HG02840 (cell line): ENCODE measurements at regions not wholly inside any gene's neighbourhood (a gene's known extent, or its start where the extent isn't known, plus 50 kb on each side); places are given as distances from the start of the nearest gene placed in this dataset.
"Not testable (repeated sequence)": the region's sequence is repeated elsewhere in the genome, so short reads cannot be mapped to it uniquely, and the experiment has no call there.

Source experiments
- ATAC-seq: cut with Tn5 transposase; IDR thresholded peaks from one replicate; pipeline ENCODE4 v1.9.1; 2021; ENCODE audit warnings: mild to moderate bottlenecking, moderate library complexity, moderate number of reproducible peaks; ENCODE audit not compliant: unreplicated experiment, low FRiP score

- ATAC-seq: no peak
These were observed 157.5 kb upstream of the NLRP1 start for GRCh38 chr17:5741810-5742209.

- no peak for ATAC-seq
These were observed 161.0 kb upstream of the NLRP1 start for GRCh38 chr17:5745111-5745813.

DNA sequence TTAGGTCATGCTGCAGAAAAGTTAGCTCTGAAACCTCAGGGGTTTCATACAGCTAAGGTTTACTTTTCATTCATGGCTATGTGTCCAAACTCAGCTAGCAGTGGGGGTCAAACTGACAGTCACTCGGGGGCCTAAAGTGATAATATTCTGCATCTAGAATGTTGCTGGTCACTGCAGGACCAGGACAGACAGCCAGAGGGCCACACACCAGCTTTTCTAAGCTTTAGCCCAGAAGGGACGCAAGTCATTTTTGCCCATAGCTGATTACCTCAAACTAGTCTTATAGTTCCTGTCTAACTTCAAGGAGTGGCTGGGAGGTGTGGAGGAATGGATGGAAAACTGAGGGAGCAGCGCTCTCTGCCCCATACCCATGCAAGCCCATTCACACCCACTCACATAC is 163.0 kb upstream of the NLRP1 start:
- no peak for ATAC-seq

- no peak for ATAC-seq
These were observed 163.7 kb upstream of the NLRP1 start for GRCh38 chr17:5747964-5748363.

GRCh38 chr17:5753421-5753820 is 169.1 kb upstream of the NLRP1 start:
- no peak for ATAC-seq

DNA sequence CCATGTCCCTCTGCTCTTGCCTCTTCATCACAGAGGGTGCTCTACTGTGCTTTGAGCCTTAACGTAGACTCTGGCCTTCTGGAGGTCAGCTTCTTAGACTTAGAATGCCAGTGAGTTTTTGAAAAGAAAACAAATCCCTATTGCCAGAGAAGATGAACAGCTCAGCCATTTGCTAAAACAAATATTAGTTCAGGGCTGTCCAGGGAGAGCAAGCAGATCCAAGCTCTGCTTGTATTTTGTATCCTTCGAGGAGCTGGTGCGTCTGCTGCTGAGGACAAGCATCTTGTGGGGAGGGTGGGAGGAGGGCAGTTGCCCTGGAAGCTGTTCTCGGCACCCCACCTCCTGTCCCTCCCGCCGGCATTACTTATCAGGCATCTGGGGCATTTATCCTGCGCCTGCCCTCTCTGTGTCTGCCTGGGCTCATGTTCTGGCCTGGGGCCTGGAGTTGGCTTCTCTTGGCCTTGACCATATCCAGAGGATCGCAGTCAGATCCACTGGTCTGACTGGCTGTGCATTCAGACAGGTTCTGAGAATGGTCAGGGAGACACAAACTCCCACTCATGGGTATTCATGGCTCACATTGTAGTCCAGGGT is 173.1 kb upstream of the NLRP1 start:
- ATAC-seq: no peak

- ATAC-seq: no peak
These were observed 174.3 kb upstream of the NLRP1 start for GRCh38 chr17:5758651-5759050.

DNA sequence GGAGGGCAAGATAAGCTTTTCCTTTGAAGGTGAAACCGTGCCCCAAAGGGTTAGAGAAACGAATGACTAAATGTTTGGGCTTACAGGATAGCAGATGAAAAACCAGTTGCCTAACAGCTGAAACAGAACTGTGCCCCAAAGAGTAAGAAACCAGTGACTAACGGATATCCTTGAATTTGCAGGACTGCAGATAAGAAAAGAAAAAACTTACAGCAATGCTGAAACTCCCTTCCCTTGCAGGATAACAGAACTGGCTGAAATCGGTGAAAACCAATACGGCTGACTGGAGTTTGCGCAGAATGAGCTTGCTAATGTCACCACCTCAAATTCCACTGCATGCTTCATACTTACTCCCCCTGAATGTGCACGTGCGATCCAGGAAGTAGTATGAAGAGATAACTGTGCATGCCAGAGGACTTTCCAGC is 175.2 kb upstream of the NLRP1 start:
- no peak for ATAC-seq

GRCh38 chr17:5762191-5762590 is 177.9 kb upstream of the NLRP1 start:
- ATAC-seq: no peak

DNA sequence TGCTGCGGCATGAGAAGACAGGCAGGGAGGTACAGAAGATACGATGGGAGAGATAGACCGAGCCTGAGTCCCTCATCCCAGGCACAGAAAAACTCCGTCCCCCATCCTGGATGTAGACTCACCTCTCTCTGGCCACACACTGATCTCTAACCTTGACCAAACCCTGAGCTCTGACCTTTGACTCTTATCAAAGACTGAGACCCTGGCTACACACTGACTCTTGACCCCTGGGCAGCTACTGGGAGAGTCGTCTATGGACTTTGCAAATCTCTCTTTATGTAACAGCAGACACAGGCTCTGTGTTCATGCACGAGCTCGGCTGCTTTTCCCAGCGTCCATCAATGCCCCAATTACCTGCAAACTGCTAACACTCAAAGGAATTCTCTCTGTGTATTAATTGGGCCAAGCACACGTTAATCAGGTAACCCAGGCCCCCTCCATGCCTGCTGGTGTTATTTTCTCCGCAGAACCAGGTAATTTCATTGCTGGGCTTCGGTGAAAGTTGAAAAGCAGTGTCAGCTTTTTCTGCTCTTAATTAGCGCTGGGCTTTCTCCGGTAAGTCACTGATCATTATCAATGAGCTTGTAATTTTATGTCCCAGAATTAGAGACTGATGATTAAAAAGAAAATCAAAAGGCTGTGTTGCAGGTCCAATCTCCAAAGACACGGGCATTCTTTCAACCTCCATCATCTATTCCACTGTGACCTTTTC is 179.4 kb upstream of the NLRP1 start:
- no peak for ATAC-seq

DNA sequence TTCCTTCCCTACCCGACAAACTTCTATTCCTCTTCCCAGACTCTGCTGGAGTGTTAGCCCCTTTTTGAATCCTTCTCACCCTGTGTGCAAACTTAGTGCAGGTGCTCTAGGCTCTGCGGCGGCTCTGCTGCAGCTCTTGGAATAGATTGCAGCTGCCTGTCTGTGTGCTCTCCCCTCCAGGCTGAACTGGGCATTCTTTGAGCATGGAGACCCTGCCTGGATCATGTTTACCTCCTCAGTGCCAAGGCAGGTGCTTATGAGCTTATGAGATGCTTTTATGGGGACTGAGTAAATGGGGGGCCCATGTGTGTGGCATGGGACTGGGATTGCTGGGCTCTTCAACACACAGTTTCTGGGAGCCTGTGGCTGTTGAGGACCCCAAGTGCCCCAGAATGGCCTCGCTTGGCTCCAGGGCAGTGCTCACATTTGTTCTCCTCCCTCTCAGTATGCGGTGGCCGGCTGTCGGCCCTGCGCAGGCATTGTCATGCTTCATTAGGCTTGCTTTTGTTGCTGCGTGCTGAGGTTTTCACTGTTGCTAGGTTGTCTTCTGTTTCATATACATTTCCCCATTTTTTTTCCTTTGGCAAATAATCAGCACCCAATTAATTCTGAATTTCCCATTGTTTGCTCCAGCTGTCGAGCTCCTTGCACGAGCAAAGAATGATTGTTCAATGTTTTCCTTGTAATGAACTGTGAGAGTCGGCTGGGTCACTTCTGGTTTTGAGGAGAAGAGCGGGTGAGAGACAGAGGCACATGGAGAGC is 185.5 kb upstream of the NLRP1 start:
- ATAC-seq: no peak

DNA sequence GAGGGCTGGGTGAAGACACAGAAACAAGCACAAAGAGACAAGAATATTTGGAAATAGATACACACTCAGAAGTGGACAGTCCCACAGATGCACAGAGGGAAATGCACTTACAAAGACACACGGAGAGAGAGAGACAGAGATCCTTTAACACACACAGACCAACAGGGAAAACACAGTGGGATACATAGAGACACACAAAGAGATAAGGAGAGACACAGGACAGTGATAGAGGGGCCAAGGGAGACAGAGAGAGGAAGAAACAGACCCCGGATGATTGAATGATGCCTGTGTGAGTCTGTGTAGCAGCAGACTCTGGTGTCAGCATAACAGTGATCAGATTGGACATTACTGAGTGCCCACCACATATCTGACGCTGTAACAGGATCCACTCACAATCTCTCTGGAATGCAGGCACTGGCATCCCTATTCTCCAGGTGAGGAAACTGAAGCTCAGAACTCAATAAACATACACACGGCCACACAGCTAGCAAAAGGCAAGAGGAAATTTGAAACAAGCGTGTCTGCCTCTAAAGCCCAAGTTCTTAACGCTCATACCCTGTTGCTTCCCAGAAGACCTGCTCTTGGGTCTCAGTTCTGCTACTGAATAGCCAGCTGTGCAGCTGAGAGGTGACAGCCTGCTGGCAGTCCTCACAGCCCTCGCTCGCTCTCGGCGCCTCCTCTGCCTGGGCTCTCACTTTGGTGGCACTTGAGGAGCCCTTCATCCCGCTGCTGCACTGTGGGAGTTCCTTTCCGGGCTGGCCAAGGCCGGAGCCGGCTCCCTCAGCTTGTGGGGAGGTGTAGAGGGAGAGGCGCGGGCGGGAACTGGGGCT is 186.3 kb upstream of the NLRP1 start:
- no peak for ATAC-seq

DNA sequence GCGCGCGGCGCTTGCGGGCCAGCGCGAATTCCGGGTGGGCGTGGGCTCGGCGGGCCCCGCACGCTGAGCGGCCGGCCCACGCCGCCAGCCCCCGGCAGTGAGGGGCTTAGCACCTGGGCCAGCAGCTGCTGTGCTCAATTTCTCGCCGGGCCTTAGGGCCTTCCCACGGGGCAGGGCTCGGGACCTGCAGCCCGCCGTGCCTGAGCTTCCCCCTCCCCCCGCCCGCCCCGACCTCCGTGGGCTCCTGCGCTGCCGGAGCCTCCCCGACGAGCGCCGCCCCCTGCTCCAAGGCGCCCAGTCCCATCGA is 186.9 kb upstream of the NLRP1 start:
- not testable (repeated sequence) for ATAC-seq

DNA sequence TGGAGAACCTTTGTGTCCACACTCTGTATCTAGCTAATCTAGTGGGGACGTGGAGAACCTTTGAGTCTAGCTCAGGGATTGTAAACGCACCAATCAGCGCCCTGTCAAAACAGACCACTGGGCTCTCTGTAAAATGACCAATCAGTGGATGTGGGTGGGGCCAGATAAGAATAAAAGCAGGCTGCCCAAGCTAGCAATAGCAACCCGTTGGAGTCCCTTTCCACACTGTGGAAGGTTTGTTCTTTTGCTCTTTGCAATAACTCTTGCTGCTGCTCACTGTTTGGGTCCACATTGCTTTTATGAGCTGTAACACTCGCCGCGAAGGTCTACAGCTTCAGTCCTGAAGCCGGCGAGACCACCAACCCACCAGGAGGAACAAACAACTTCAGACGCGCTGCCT is 187.7 kb upstream of the NLRP1 start:
- ATAC-seq: not testable (repeated sequence)

DNA sequence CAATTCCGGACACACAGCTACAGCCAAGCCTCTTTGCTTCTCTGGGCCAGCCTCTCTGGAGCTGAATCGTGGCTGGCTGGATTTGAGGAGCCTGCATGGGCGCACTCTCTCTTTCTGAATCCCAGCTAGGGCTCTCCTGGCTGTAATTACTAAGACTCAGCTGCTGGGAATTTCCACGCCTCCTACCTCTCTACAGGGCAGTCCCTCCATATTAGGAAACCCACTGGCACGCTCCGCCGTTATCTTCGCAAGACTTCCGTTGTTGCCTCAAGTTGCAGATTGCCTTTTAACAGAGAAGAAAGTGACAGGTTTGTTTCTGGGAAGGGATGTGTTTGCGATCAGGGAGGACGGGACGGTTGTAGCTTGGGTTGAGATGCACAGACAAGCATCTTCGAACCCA is 188.4 kb upstream of the NLRP1 start:
- no peak for ATAC-seq

GRCh38 chr17:5773816-5774360 is 189.6 kb upstream of the NLRP1 start:
- no peak for ATAC-seq

DNA sequence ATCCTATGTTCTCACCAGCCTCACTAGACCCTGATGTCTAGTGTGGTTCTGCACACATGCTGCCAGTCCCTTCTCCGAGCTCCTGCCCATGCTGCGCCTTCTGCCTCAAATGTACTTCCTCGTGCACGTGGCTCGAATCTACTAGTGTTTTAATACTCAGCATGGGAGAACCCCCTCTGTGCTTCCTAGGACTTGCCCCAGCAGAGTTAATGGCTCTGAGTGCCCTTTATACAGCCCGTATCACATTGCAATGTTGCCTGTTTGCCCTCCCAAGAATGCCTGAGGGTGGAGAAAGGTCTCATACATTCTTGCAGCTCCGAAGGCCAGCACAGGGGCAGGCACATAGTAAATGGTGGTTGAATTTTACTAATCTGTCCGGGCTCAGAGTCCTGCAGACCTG is 190.8 kb upstream of the NLRP1 start:
- ATAC-seq: no peak

DNA sequence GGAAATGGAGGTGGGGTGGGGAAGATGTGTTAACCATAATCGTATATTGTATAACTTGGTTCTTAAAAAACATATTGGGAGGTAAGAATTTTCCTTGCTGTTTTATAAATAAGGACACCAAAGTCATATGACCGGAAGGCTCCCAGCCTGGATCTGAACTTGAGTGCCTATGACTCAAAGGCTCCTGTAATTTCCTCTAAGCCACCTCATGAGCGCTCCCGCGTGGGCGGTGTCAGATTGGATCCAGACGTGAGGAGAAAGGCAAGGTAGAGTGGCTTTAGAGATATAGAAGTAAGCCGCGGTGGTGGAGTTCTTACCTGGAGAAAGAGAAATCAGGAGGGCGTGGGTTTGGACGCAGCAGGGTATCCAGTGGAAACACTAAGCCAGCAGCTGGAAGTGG is 196.2 kb upstream of the NLRP1 start:
- no peak for ATAC-seq

- ATAC-seq: no peak
These were observed 197.1 kb upstream of the NLRP1 start for GRCh38 chr17:5781236-5781927.

DNA sequence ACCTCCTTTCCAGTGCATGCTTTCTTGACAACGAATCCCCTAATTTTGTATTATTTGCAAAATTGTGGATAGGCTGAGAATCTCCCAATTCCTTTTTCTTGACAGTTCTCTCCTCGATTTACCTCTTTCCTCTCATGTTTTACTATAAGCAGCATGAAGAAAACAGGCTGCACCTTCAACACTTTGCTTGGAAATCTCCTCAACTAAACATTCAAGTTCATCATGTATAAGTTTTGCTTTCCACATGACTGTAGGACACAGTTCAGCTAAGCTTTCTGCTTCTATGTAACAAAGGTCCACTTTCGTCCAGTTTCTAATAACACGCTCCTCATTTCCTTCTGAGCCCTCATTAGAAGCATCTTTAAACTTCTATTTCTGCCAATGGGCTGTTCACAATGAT is 199.0 kb upstream of the NLRP1 start:
- no peak for ATAC-seq
